ENCODE measurements at regions not wholly inside any gene's neighbourhood (a gene's known extent, or its start where the extent isn't known, plus 50 kb on each side); places are given as distances from the start of the nearest gene placed in this dataset.

DNA sequence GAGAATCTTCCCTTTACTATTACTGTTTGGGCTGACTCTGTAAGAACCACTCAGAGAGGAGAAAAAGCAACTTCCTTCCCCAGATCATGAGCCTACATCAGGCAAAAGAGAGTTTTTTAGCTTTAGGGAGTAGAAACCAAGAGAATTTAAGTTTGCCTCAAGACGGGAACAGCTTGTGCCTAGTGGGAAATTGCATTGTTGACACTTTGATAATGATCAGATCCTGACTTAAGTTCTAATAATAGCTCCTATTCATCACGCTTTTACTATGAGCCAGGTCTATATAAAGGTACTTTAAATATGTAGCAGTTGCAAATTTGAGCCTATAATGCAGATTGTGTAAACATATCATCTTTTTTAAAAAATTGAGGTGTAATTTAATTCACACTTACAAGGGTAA lies 298.2 kb downstream of the MAN2A1 start:
- no peak for TF ChIP-seq GABPA (IDR thresholded peaks at IDR 0.05; ENCODE audit: low read depth)
- no peak for TF ChIP-seq RFX5 (IDR thresholded peaks at IDR 0.05; ENCODE audit: low read depth, low read length)
- no peak for TF ChIP-seq RAD21 (IDR thresholded peaks at IDR 0.05; ENCODE audit: insufficient read depth, low read depth, low read length)
- TF ChIP-seq NRF1 (conservative IDR thresholded peaks at IDR 0.05; ENCODE audit: low read depth, low read length) = no peak
- TF ChIP-seq, protein P1, sequence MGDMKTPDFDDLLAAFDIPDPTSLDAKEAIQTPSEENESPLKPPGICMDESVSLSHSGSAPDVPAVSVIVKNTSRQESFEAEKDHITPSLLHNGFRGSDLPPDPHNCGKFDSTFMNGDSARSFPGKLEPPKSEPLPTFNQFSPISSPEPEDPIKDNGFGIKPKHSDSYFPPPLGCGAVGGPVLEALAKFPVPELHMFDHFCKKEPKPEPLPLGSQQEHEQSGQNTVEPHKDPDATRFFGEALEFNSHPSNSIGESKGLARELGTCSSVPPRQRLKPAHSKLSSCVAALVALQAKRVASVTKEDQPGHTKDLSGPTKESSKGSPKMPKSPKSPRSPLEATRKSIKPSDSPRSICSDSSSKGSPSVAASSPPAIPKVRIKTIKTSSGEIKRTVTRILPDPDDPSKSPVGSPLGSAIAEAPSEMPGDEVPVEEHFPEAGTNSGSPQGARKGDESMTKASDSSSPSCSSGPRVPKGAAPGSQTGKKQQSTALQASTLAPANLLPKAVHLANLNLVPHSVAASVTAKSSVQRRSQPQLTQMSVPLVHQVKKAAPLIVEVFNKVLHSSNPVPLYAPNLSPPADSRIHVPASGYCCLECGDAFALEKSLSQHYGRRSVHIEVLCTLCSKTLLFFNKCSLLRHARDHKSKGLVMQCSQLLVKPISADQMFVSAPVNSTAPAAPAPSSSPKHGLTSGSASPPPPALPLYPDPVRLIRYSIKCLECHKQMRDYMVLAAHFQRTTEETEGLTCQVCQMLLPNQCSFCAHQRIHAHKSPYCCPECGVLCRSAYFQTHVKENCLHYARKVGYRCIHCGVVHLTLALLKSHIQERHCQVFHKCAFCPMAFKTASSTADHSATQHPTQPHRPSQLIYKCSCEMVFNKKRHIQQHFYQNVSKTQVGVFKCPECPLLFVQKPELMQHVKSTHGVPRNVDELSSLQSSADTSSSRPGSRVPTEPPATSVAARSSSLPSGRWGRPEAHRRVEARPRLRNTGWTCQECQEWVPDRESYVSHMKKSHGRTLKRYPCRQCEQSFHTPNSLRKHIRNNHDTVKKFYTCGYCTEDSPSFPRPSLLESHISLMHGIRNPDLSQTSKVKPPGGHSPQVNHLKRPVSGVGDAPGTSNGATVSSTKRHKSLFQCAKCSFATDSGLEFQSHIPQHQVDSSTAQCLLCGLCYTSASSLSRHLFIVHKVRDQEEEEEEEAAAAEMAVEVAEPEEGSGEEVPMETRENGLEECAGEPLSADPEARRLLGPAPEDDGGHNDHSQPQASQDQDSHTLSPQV (IDR thresholded peaks at IDR 0.05) = no peak
- no peak for TF ChIP-seq EGR1 (IDR thresholded peaks at IDR 0.05; ENCODE audit: borderline replicate concordance in 1 of 2, low read depth in 2 of 2, low read length in 2 of 2)
- TF ChIP-seq SUZ12 (IDR thresholded peaks at IDR 0.05; ENCODE audit: unreplicated experiment) = no peak
- TF ChIP-seq TCF12 (IDR thresholded peaks at IDR 0.05; ENCODE audit: low read depth, low read length) = no peak
- TF ChIP-seq POLR2AphosphoS5 (IDR thresholded peaks at IDR 0.05; ENCODE audit: low read length) = no peak
- TF ChIP-seq, protein P2, sequence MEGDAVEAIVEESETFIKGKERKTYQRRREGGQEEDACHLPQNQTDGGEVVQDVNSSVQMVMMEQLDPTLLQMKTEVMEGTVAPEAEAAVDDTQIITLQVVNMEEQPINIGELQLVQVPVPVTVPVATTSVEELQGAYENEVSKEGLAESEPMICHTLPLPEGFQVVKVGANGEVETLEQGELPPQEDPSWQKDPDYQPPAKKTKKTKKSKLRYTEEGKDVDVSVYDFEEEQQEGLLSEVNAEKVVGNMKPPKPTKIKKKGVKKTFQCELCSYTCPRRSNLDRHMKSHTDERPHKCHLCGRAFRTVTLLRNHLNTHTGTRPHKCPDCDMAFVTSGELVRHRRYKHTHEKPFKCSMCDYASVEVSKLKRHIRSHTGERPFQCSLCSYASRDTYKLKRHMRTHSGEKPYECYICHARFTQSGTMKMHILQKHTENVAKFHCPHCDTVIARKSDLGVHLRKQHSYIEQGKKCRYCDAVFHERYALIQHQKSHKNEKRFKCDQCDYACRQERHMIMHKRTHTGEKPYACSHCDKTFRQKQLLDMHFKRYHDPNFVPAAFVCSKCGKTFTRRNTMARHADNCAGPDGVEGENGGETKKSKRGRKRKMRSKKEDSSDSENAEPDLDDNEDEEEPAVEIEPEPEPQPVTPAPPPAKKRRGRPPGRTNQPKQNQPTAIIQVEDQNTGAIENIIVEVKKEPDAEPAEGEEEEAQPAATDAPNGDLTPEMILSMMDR (IDR thresholded peaks at IDR 0.05 in 2 of 3, conservative IDR thresholded peaks at IDR 0.05 in 1 of 3; ENCODE audit: control insufficient read depth in 2 of 3, extremely low read depth in 1 of 3, insufficient read depth in 1 of 3, low read depth in 3 of 3, low read length in 3 of 3) = no peak
- TF ChIP-seq SRF (IDR thresholded peaks at IDR 0.05; ENCODE audit: low read depth in 2 of 2, low read length in 2 of 2) = no peak

Data from GM12878 (cell line).